DND-41 (cell line): ENCODE measurements at regions not wholly inside any gene's neighbourhood (a gene's known extent, or its start where the extent isn't known, plus 50 kb on each side); places are given as distances from the start of the nearest gene placed in this dataset.

Source experiments
- ATAC-seq: fragments of 200-7000 bp; cut with Tn5 transposase; 3 replicates; pipeline ENCODE4 v1.9.1; 2021; ENCODE audit warnings: low read depth; ENCODE audit not compliant: insufficient read depth
- DNase-seq: peaks from one replicate; pipeline ENCODE4 v3.0.0-alpha.2; 2020
- H2AFZ ChIP-seq: 2 replicates; pipeline ENCODE4 v1.6.0; 2012; ENCODE audit warnings: low read depth, low read length
- H3K27ac ChIP-seq: 2 replicates; pipeline ENCODE4 v1.5.1; 2012; ENCODE audit warnings: low read length, inconsistent platforms
- H3K27me3 ChIP-seq: fragments of 200-600 bp; sonication (generic); 2 replicates; pipeline ENCODE4 v1.6.0; 2012; ENCODE audit warnings: low read length, mild to moderate bottlenecking, inconsistent platforms; ENCODE audit not compliant: insufficient read depth, poor library complexity
- H3K36me3 ChIP-seq: 2 replicates; pipeline ENCODE4 v1.5.1; 2012; ENCODE audit warnings: low read length, inconsistent platforms; ENCODE audit not compliant: insufficient read depth
- H3K4me1 ChIP-seq: 2 replicates; pipeline ENCODE4 v1.5.1; 2012; ENCODE audit warnings: mild to moderate bottlenecking, low read length; ENCODE audit not compliant: insufficient read depth
- H3K4me2 ChIP-seq: 2 replicates; pipeline ENCODE4 v1.6.0; 2012; ENCODE audit warnings: mild to moderate bottlenecking, moderate library complexity, low read length, inconsistent platforms; ENCODE audit not compliant: insufficient read depth
- H3K4me3 ChIP-seq, 2 experiments: fragments of 200-600 bp in 1 of 2; shearing (Covaris generic) in 1 of 2; 2 replicates each; pipeline ENCODE4 v1.5.1; 2012 to 2016; ENCODE audit warnings: inconsistent platforms in 2 of 2, low read length in 2 of 2, mild to moderate bottlenecking in 2 of 2, low read depth in 1 of 2, moderate library complexity in 1 of 2
- H3K79me2 ChIP-seq: 2 replicates; pipeline ENCODE4 v1.6.0; 2012; ENCODE audit warnings: low read length, inconsistent platforms; ENCODE audit not compliant: insufficient read depth
- H3K9ac ChIP-seq: 2 replicates; pipeline ENCODE4 v1.6.0; 2012; ENCODE audit warnings: low read depth, mild to moderate bottlenecking, inconsistent platforms, low read length, moderate library complexity
- H3K9me3 ChIP-seq: 2 replicates; pipeline ENCODE4 v1.5.1; 2012; ENCODE audit warnings: low read length, moderate library complexity, mild to moderate bottlenecking, inconsistent platforms; ENCODE audit not compliant: insufficient read depth, severe bottlenecking
- H4K20me1 ChIP-seq: 2 replicates; pipeline ENCODE4 v1.6.0; 2012; ENCODE audit warnings: low read length; ENCODE audit not compliant: insufficient read depth
- EZH2 ChIP-seq: IDR thresholded peaks from 3 replicates; pipeline ENCODE4 v1.6.1; 2012; ENCODE audit warnings: borderline replicate concordance, low read depth, mild to moderate bottlenecking, moderate library complexity, low read length, inconsistent platforms; ENCODE audit not compliant: severe bottlenecking
- TF ChIP-seq, protein P1 (sequence below): IDR thresholded peaks from 2 replicates; pipeline ENCODE4 v1.5.1; 2012; ENCODE audit warnings: borderline replicate concordance, low read length, moderate library complexity, mild to moderate bottlenecking; ENCODE audit not compliant: poor library complexity, severe bottlenecking; ENCODE audit errors: extremely low read depth

DNA sequence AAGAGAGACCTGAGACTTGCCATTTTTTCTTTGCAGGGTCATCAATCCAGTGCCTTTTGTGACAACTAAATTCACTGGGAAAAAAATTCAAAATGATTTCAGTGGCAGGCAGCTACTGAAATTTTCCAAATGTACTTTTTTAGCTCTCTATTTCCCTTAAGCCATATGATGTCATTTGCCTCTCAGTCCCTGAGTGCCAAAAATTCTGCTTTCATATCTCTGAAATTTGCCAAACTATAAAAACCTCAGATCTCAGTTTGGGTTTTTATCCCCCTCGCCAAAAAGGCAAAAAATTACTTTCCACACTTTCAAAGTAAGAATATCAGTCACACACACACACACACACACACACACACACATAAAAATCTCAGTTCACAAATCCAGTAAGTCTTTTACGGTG lies 651.3 kb upstream of the ARID1B start:
- Histone ChIP-seq H3K27ac (no peak overlapping the region), H3K4me1 (no peaks in the 10 kb centered on the region), H3K79me2 (no peaks in the 10 kb centered on the region), H3K9ac (no peak overlapping the region), H2AFZ (no peak overlapping the region), H3K36me3 (no peaks in the 10 kb centered on the region), H4K20me1 (no peaks in the 10 kb centered on the region), H3K4me2 (no peak overlapping the region), H3K27me3 (no peaks in the 10 kb centered on the region), H3K4me3 (no peak overlapping the region), H3K9me3 (no peaks in the 10 kb centered on the region)
- no peak for ATAC-seq
- TF ChIP-seq, protein P1, sequence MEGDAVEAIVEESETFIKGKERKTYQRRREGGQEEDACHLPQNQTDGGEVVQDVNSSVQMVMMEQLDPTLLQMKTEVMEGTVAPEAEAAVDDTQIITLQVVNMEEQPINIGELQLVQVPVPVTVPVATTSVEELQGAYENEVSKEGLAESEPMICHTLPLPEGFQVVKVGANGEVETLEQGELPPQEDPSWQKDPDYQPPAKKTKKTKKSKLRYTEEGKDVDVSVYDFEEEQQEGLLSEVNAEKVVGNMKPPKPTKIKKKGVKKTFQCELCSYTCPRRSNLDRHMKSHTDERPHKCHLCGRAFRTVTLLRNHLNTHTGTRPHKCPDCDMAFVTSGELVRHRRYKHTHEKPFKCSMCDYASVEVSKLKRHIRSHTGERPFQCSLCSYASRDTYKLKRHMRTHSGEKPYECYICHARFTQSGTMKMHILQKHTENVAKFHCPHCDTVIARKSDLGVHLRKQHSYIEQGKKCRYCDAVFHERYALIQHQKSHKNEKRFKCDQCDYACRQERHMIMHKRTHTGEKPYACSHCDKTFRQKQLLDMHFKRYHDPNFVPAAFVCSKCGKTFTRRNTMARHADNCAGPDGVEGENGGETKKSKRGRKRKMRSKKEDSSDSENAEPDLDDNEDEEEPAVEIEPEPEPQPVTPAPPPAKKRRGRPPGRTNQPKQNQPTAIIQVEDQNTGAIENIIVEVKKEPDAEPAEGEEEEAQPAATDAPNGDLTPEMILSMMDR, result no peak
- no peak for TF ChIP-seq EZH2
- no peak for DNase-seq

DNA sequence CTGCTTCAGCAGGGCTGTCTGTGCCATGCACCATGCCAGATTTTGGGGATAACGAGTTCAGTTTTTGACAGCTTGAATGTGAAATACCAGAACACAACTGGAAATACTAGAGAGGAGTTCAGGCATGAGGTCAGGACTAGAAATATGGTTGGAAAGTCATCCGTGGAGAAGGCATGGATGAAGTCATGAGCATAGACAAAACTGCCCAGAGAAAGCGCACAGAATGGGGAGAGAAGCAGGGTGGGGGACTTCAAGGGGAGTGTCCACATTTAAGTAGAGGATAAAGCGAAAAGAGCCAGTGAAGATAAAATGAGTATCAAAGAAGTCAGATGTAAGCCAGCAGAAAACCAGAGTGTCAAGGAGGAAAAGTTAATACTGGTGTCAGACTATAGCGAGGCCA lies 653.4 kb upstream of the ARID1B start:
- TF ChIP-seq, protein P1, result no peak
- TF ChIP-seq EZH2, result no peak
- H3K4me2 ChIP-seq, result no peak overlapping the region
- H2AFZ ChIP-seq, result no peak overlapping the region
- no peak overlapping the region for H3K4me3 ChIP-seq
- no peaks in the 10 kb centered on the region for H3K79me2 ChIP-seq
- no peak for ATAC-seq
- no peak overlapping the region for H3K27ac ChIP-seq
- H3K36me3 ChIP-seq, result no peaks in the 10 kb centered on the region
- DNase-seq, result no peak
- H3K27me3 ChIP-seq, result no peaks in the 10 kb centered on the region
- H4K20me1 ChIP-seq, result no peaks in the 10 kb centered on the region
- no peak overlapping the region for H3K9ac ChIP-seq
- no peaks in the 10 kb centered on the region for H3K4me1 ChIP-seq
- no peaks in the 10 kb centered on the region for H3K9me3 ChIP-seq

DNA sequence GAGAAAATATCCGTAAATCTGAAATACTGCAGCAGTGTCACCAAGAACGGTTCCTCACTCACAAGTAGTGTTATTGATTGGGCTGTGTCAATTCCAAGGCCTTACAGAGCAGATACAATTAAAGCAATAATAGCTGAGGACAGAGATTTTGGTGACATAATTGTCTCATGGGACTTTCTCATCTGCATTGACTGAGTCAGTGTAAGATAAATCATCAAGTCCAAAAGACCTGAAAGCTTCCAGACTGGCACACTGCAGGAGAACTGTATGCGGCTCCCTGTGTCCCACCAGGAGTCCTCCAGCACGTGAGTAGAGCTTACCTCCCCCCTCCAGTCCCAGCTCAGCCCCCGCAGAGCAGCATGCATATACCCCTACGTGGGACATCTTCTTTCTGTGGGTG lies 655.2 kb upstream of the ARID1B start:
- no peak overlapping the region for H3K4me2 ChIP-seq
- no peaks in the 10 kb centered on the region for H4K20me1 ChIP-seq
- no peak overlapping the region for H2AFZ ChIP-seq
- DNase-seq (no peak), ATAC-seq (no peak)
- no peak overlapping the region for H3K27ac ChIP-seq
- no peak overlapping the region for H3K9ac ChIP-seq
- no peaks in the 10 kb centered on the region for H3K4me1 ChIP-seq
- no peaks in the 10 kb centered on the region for H3K27me3 ChIP-seq
- H3K79me2 ChIP-seq, result no peaks in the 10 kb centered on the region
- H3K9me3 ChIP-seq, result no peaks in the 10 kb centered on the region
- TF ChIP-seq, protein P1, result no peak
- TF ChIP-seq EZH2, result no peak
- no peaks in the 10 kb centered on the region for H3K36me3 ChIP-seq
- H3K4me3 ChIP-seq, result no peak overlapping the region

DNA sequence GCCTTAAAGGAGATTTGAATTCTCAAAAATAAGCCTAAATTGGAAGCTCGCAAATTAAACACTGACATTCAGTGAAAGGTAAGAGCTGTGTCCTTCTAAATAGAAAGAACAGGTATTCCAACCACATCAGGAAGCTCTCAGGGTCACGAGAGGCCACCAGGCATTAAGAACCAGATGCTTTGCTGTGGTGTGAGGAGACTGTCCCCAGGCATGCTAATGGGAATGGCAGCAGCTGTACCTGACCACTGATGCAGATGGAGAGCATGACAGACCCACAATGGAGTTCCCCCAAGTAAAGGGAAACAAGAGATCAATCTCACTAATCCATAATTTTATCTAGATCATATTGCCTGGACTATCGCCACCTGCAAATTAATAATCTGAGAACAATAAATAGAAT lies 658.9 kb upstream of the NOX3 start:
- Histone ChIP-seq H3K4me3 (no peak overlapping the region), H3K9me3 (no peaks in the 10 kb centered on the region), H3K27me3 (no peaks in the 10 kb centered on the region), H3K36me3 (no peaks in the 10 kb centered on the region), H2AFZ (no peak overlapping the region), H3K4me2 (no peak overlapping the region), H3K4me1 (no peaks in the 10 kb centered on the region), H3K27ac (no peak overlapping the region), H3K79me2 (no peaks in the 10 kb centered on the region), H4K20me1 (no peaks in the 10 kb centered on the region; the same call in 1 of the 2 replicates), H3K9ac (no peak overlapping the region)
- ATAC-seq (no peak), DNase-seq (no peak)
- TF ChIP-seq, protein P1, result no peak
- no peak for TF ChIP-seq EZH2
